Naive thymus-derived CD8-positive, alpha-beta T cell (primary cell): ENCODE measurements at regions not wholly inside any gene's neighbourhood (a gene's known extent, or its start where the extent isn't known, plus 50 kb on each side); places are given as distances from the start of the nearest gene placed in this dataset.

Experiments
- ATAC-seq, 2 donors: fragments of 150-1000 bp; cut with Tn5 transposase in 1 of 2; sonication (Bioruptor Pico), chemical (Tn5 transposase) in 1 of 2; 1 replicate in 1 of 2; 2 replicates in 1 of 2; pipeline ENCODE4 v1.10.0; 2021; ENCODE audit warnings: mild to moderate bottlenecking in 2 of 2, moderate library complexity in 2 of 2
- POLR2A ChIA-PET: fragments of 350-600 bp; sonication (Branson Sonifier 250); formaldehyde crosslinking; loops from one replicate; lab custom pipeline; 2021; ENCODE audit warnings: antibody characterized with exemption; lab: Charles Lee
- DNase-seq, 10 donors: peaks; one replicate each; pipeline versions ENCODE4 v3.0.0 to v3.0.0-alpha.2; 2020 to 2022
- H3K27ac Mint-ChIP-seq, 10 donors: one replicate each; pipeline ENCODE4 v1.8.0; 2020 to 2022; ENCODE audit warnings: mild to moderate bottlenecking in 10 of 10, mixed read lengths in 10 of 10, moderate library complexity in 4 of 10, inconsistent platforms in 1 of 10
- H3K27me3 Mint-ChIP-seq, 5 donors: one replicate each; pipeline ENCODE4 v1.8.0; 2021 to 2022; ENCODE audit warnings: mixed read lengths in 5 of 5
- H3K36me3 Mint-ChIP-seq, 3 donors: one replicate each; pipeline ENCODE4 v1.8.0; 2020 to 2022; ENCODE audit warnings: mixed read lengths in 3 of 3, mild to moderate bottlenecking in 2 of 3, inconsistent platforms in 1 of 3
- H3K4me1 Mint-ChIP-seq, 4 donors: one replicate each; pipeline ENCODE4 v1.8.0; 2021 to 2022; ENCODE audit warnings: mixed read lengths in 4 of 4
- H3K4me3 Mint-ChIP-seq, 10 donors: one replicate each; pipeline ENCODE4 v1.8.0; 2020 to 2022; ENCODE audit warnings: mild to moderate bottlenecking in 10 of 10, mixed read lengths in 10 of 10, moderate library complexity in 6 of 10, inconsistent platforms in 1 of 10
- H3K9me3 Mint-ChIP-seq, 9 donors: one replicate each; pipeline ENCODE4 v1.8.0; 2020 to 2022; ENCODE audit warnings: mixed read lengths in 9 of 9, mild to moderate bottlenecking in 3 of 9, inconsistent platforms in 1 of 9, moderate library complexity in 1 of 9

DNA sequence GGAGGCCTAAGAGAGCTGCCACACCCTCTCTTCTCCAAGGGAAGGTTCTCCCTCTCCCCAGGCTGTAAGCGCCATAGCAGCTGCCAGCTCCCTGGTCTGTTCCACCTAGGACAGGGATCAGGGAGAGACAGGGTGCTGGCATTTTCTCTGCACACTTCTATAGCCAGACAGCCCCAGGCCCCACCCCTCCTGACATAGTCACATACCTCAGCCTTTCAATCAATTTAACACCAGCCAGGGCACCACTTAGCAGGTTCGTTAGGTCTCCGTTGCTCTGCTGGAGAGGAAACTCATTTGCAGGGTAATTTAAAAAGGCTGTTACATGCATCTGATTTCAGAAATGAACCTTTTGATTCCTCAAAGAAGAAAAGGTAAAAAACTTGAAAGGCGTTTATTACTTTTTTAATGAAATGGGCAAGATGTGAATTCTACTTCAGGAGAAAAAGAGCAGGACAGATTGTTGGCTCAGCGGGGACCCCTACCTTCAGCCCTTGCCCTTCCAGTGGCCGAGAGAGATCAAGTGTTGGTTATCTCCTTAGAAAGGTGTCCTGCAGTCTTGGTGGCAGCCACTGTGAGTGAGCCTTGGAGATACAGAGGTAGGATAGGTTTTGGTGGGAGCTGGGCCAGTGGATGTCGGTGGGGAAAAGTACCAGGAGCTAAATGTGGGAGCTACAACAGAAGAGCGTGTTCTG lies 180.5 kb upstream of the GALNT17 start:
- POLR2A ChIA-PET = no interaction called here
- H3K9me3 Mint-ChIP-seq = peaks cover 3 to 41% (median 14%) of the 10 kb centered on the region in 9 donors
- H3K36me3 Mint-ChIP-seq = no peaks in the 10 kb centered on the region

DNA sequence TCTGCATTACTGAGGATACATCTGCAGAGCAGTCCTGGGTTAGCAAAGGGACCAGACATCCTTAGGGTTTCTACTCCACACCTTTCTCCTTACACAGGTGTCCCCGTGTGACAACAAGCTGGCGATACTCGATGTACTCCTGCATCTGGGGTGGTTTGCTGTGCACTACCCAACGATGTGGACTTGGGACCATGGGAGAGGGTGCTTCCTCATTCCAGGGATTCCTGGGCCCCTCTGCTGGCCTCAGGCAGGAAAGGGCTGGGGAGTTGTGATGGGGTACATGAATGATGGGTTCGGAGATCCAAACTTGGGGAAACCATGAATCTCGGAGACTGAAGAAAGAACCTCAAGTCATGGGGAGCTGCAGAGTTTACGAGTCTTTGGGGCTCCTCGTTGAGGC lies 179.6 kb upstream of the GALNT17 start:
- DNase-seq = no peak
- no peak for ATAC-seq
- H3K27ac Mint-ChIP-seq = no peak overlapping the region
- POLR2A ChIA-PET = no interaction called here
- H3K4me1 Mint-ChIP-seq = no peaks in the 10 kb centered on the region
- H3K36me3 Mint-ChIP-seq = no peaks in the 10 kb centered on the region
- no peaks in the 10 kb centered on the region for H3K27me3 Mint-ChIP-seq
- H3K9me3 Mint-ChIP-seq = peaks cover 3 to 36% (median 12%) of the 10 kb centered on the region in 9 donors
- no peak overlapping the region for H3K4me3 Mint-ChIP-seq

More for the DNA sequence above, 180.5 kb upstream of the GALNT17 start:
- H3K27me3 Mint-ChIP-seq = no peaks in the 10 kb centered on the region
- no peak overlapping the region for H3K4me3 Mint-ChIP-seq
- no peaks in the 10 kb centered on the region for H3K4me1 Mint-ChIP-seq
- no peak overlapping the region for H3K27ac Mint-ChIP-seq
- no peak for DNase-seq
- no peak for ATAC-seq

GRCh38 chr7:70953331-70953741 lies 178.6 kb upstream of the GALNT17 start:
- POLR2A ChIA-PET = no interaction called here
- H3K27ac Mint-ChIP-seq = no peak overlapping the region
- H3K4me1 Mint-ChIP-seq = no peaks in the 10 kb centered on the region
- no peak overlapping the region for H3K4me3 Mint-ChIP-seq
- no peak for ATAC-seq
- H3K9me3 Mint-ChIP-seq = peaks cover 3 to 26% (median 11%) of the 10 kb centered on the region in 9 donors
- no peaks in the 10 kb centered on the region for H3K36me3 Mint-ChIP-seq
- H3K27me3 Mint-ChIP-seq = no peaks in the 10 kb centered on the region
- no peak for DNase-seq

GRCh38 chr7:70953796-70954195 lies 178.1 kb upstream of the GALNT17 start:
- H3K27me3 Mint-ChIP-seq = peaks cover 0 to under 1% (median 0%) of the 10 kb centered on the region in 5 donors
- H3K9me3 Mint-ChIP-seq = peaks cover 3 to 22% (median 11%) of the 10 kb centered on the region in 9 donors
- H3K4me3 Mint-ChIP-seq = no peak overlapping the region
- no peaks in the 10 kb centered on the region for H3K36me3 Mint-ChIP-seq
- no peak for ATAC-seq
- POLR2A ChIA-PET = no interaction called here
- H3K4me1 Mint-ChIP-seq = no peaks in the 10 kb centered on the region
- H3K27ac Mint-ChIP-seq = no peak overlapping the region
- no peak for DNase-seq

- ATAC-seq (no peak), DNase-seq (no peak)
- H3K4me1 Mint-ChIP-seq = no peaks in the 10 kb centered on the region
- peaks cover 2 to 37% (median 17%) of the 10 kb centered on the region in 9 donors for H3K9me3 Mint-ChIP-seq
- no peak overlapping the region for H3K4me3 Mint-ChIP-seq
- no peak overlapping the region for H3K27ac Mint-ChIP-seq
- peaks cover 0 to 14% (median 0%) of the 10 kb centered on the region in 3 donors for H3K36me3 Mint-ChIP-seq
- H3K27me3 Mint-ChIP-seq = no peaks in the 10 kb centered on the region
- POLR2A ChIA-PET = no interaction called here
These were observed 159.3 kb upstream of the GALNT17 start for GRCh38 chr7:70972693-70973092.

DNA sequence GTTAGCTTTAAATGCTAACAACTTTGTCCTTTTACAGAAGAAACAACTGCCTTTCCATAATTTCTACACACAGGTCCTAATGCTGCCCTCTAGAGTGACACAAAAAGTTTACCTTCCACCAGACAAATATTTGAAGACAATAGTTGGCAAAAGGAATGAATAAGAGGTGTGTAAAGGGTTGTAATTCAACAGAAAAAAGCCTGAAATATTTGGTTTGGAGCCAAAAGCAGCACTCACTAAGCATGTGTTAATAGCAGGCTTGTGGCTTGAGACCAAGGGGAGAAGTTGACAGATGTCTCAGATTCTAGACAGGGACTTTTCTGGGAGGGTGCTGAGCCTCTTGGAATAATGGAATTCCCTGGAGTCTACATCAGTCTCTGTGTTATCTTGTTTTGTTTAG lies 156.2 kb upstream of the GALNT17 start:
- no peak overlapping the region for H3K4me3 Mint-ChIP-seq
- no peak overlapping the region for H3K27ac Mint-ChIP-seq
- H3K9me3 Mint-ChIP-seq = peaks cover 0 to 28% (median 12%) of the 10 kb centered on the region in 9 donors
- DNase-seq = no peak
- peaks cover 0 to 7% (median 0%) of the 10 kb centered on the region in 3 donors for H3K36me3 Mint-ChIP-seq
- H3K4me1 Mint-ChIP-seq = no peaks in the 10 kb centered on the region
- no peak for ATAC-seq
- no peaks in the 10 kb centered on the region for H3K27me3 Mint-ChIP-seq
- POLR2A ChIA-PET = no interaction called here

- H3K4me3 Mint-ChIP-seq = no peak overlapping the region
- H3K4me1 Mint-ChIP-seq = no peaks in the 10 kb centered on the region
- DNase-seq = no peak
- peaks cover 0 to 51% (median 10%) of the 10 kb centered on the region in 9 donors for H3K9me3 Mint-ChIP-seq
- POLR2A ChIA-PET = no interaction called here
- ATAC-seq = no peak
- H3K27ac Mint-ChIP-seq = no peak overlapping the region
- H3K27me3 Mint-ChIP-seq = peaks cover 0 to 3% (median 0%) of the 10 kb centered on the region in 5 donors
- H3K36me3 Mint-ChIP-seq = peaks cover 0 to 4% (median 0%) of the 10 kb centered on the region in 3 donors
These were observed 145.6 kb upstream of the GALNT17 start for GRCh38 chr7:70986297-70986696.

DNA sequence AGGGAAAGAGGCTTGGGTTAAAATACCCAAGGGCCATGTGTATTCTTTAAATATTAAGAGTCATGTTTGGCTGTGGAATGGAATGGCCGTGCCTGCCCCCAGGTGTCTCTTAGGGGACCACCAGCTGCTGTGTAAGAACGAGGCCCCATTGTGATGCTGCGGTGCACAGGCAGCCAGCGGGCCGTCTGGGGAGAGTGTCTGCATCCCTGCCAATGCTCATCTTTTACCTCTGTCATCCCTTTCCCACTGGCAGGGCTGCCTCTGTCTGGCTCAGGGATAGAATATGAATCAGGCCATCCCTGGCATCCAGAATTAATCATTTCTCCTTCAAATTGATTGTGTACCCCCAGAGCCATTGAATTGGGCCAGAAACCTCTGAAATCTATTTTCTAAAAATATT lies 137.8 kb upstream of the GALNT17 start:
- DNase-seq (no peak), ATAC-seq (no peak)
- Mint-ChIP-seq H3K36me3 (no peaks in the 10 kb centered on the region), H3K27me3 (peaks cover 0 to 11% (median 2%) of the 10 kb centered on the region in 5 donors), H3K4me3 (no peak overlapping the region), H3K4me1 (no peaks in the 10 kb centered on the region), H3K27ac (no peak overlapping the region), H3K9me3 (peaks cover 0 to 35% (median 12%) of the 10 kb centered on the region in 9 donors)
- POLR2A ChIA-PET = no interaction called here

DNA sequence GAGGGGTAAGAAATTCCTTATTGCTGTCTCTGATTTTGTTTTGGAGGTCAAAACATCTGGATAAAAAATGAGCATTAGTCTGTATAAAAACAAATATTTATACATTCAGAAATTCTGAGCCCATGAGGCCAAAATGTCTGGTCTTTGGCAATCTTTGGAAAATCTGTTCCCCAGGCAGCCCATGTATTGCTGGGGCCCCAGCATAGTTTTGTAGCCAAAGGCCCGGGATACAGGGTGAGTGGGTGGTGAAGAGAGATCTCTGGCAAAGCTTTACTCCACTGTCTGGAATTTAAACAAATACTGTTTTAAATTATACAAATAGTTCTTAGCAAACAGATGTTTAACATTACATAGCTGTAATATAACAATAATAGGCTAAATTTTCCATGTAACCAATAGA lies 134.7 kb upstream of the GALNT17 start:
- H3K9me3 Mint-ChIP-seq = peaks cover 6 to 24% (median 10%) of the 10 kb centered on the region in 9 donors

DNA sequence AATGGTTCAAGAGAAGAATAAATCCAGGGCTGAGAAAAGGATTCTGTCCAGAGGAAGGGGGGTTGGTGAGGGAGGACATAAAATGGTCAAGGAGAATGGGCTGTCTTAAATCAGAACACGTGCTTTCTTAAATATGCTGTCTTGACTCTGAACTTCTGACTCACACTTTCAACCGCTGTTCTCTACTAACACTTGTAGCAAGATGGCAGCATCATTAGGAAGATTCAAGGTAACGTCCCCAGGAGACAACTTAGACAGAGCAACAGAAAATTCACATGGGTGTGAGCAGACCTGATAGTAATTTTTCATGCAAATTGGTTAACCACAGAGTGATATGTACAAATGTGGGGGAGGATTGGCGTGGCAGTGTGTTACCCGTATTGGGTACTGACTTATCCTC lies 126.8 kb upstream of the GALNT17 start:
- no peak for DNase-seq
- no peak for ATAC-seq
- Mint-ChIP-seq H3K36me3 (peaks cover 0 to 4% (median 0%) of the 10 kb centered on the region in 3 donors), H3K27me3 (peaks cover 2 to 19% (median 4%) of the 10 kb centered on the region in 5 donors), H3K27ac (no peak overlapping the region), H3K4me3 (no peak overlapping the region), H3K4me1 (no peaks in the 10 kb centered on the region), H3K9me3 (peaks cover 9 to 40% (median 19%) of the 10 kb centered on the region in 9 donors)
- POLR2A ChIA-PET = no interaction called here

More for the DNA sequence above, 134.7 kb upstream of the GALNT17 start:
- Mint-ChIP-seq H3K4me1 (no peaks in the 10 kb centered on the region), H3K27me3 (peaks cover 0 to 8% (median 2%) of the 10 kb centered on the region in 5 donors), H3K27ac (no peak overlapping the region), H3K4me3 (no peak overlapping the region), H3K36me3 (peaks cover 0 to 4% (median 0%) of the 10 kb centered on the region in 3 donors)
- no peak for DNase-seq
- POLR2A ChIA-PET = no interaction called here
- no peak for ATAC-seq

- H3K27me3 Mint-ChIP-seq = peaks cover 0 to 19% (median 5%) of the 10 kb centered on the region in 5 donors
- no peaks in the 10 kb centered on the region for H3K36me3 Mint-ChIP-seq
- ATAC-seq (no peak), DNase-seq (no peak)
- H3K27ac Mint-ChIP-seq = no peak overlapping the region
- no peaks in the 10 kb centered on the region for H3K4me1 Mint-ChIP-seq
- peaks cover 4 to 33% (median 12%) of the 10 kb centered on the region in 9 donors for H3K9me3 Mint-ChIP-seq
- H3K4me3 Mint-ChIP-seq = no peak overlapping the region
- POLR2A ChIA-PET = no interaction called here
These were observed 122.3 kb upstream of the GALNT17 start for GRCh38 chr7:71009636-71010035.

DNA sequence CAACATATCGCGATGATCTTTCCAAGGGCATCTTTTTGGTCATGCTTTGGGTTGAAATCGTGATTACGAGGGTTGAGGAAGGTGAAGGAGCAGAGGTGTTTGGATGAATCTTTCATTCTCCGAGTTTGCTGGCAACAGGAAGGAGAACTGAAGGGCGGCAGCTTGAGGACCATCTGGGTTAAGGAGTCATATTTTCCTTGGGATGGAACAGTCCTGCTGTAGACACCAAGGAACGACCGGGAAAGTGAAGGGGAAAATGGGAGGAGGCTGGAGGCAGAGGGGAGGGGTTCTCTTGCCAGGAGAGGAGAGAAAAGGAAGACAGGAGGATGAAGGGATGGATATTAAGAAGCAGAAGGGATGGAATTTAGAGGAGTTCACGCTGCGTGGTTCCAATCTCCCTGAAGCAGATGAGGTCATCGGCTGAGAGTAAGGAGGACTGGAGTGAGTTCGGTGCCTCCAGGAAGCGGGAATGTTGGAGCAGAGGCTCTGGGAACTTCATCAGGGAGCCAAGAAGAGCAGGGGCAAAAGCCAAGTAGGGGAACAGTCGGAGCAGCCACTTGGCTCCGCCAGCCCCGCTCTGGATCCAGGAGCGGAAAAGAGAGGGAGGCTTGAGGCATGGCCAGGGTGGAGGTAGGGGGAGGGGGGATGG lies 116.6 kb upstream of the GALNT17 start:
- Mint-ChIP-seq H3K27me3 (peaks cover 0 to 3% (median 0%) of the 10 kb centered on the region in 5 donors), H3K27ac (no peak overlapping the region), H3K9me3 (peaks cover 2 to 32% (median 14%) of the 10 kb centered on the region in 9 donors), H3K4me1 (no peaks in the 10 kb centered on the region), H3K4me3 (no peak overlapping the region), H3K36me3 (peaks cover 0 to 9% (median 0%) of the 10 kb centered on the region in 3 donors)
- no peak for ATAC-seq
- POLR2A ChIA-PET = no interaction called here
- no peak for DNase-seq

DNA sequence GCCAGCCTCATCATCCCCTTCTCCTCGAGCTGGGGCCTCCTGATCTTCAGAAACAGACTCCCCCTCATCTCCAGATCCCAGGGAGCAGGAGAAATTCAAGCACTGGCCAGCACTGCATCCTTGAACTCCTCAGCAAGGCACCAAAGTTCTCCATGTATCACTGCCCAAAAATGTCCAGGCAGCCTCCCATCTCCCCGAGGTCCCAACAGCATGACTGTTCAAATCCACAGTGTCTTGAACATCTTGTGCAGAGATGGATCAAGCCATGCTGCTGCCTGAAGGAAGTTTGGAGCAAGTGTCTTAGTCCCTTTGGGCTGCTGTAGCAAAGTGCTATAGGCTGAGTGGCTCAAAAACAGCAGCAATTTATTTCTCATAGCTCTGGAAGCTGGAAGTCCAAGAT lies 115.5 kb upstream of the GALNT17 start:
- no peaks in the 10 kb centered on the region for H3K4me1 Mint-ChIP-seq
- peaks cover 2 to 32% (median 13%) of the 10 kb centered on the region in 9 donors for H3K9me3 Mint-ChIP-seq
- H3K27ac Mint-ChIP-seq = no peak overlapping the region
- ATAC-seq (no peak), DNase-seq (no peak)
- POLR2A ChIA-PET = no interaction called here
- H3K4me3 Mint-ChIP-seq = no peak overlapping the region
- peaks cover 0 to 9% (median 0%) of the 10 kb centered on the region in 3 donors for H3K36me3 Mint-ChIP-seq
- H3K27me3 Mint-ChIP-seq = peaks cover 0 to 3% (median 0%) of the 10 kb centered on the region in 5 donors
